GM18520 (cell line): ENCODE measurements at regions not wholly inside any gene's neighbourhood (a gene's known extent, or its start where the extent isn't known, plus 50 kb on each side); places are given as distances from the start of the nearest gene placed in this dataset.

Experiments
- ATAC-seq: cut with Tn5 transposase; IDR thresholded peaks from one replicate; pipeline ENCODE4 v1.9.1; 2021; ENCODE audit not compliant: unreplicated experiment

DNA sequence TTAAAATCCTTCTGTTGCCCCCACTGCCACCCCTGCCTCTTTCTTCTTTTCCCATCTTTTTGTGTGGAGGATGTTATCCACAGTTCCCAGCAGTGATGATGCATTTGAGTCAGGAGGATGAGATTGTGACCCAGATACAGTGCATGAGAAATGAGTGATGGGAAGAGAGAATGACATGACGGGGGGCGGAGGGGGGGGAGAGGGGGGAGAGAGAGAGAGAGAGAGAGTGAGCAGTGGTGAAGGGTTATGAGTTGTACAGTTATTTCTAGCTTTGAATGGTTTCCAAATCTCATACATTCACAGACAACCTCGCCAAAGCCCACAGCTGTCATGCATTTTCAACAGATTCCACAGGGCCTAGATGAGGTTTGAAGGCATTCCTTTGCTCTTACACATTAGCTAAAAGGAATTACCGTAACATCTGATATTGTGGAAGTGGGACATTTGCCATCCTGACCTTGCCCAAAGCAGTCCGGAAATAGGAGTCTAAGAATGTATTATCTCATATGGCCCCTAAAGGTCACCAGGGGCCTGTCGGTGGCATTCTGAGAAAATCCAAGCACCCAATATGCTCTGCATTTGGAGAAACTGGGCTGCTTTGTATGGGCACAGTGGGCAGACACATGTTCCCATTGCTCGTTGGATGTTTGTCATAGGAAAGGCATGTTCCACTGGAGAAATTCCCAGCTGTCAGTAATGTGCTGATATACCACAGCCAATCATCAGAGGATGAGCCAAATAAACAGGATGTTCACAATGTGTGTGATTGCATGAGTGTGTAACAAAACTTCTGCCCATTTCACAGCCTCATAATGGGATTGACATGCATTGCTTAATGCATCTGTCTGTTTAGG lies 435.8 kb downstream of the SPRY1 start:
- ATAC-seq: no peak

DNA sequence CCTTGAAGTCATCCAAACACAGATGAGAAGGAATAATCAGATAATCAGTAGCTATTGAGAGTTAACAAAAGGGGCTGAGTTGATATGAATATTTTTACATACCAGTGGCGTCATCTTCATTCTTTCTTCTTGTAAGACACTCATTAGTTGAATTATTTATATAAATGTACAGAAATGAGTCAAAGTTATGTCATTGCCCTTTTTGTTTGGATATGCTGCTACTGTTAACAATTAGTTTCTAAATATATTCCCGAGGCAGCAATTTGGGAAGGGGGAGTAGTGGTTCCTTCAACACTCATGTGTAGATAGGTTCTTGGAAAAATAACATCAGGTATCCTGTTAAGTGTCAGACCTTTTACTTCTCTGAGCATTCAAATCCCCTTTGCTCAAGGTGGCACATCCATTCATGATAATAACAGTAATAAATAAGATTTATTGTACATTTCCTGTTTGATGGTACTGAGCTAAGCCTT lies 436.6 kb downstream of the SPRY1 start:
- ATAC-seq: no peak

DNA sequence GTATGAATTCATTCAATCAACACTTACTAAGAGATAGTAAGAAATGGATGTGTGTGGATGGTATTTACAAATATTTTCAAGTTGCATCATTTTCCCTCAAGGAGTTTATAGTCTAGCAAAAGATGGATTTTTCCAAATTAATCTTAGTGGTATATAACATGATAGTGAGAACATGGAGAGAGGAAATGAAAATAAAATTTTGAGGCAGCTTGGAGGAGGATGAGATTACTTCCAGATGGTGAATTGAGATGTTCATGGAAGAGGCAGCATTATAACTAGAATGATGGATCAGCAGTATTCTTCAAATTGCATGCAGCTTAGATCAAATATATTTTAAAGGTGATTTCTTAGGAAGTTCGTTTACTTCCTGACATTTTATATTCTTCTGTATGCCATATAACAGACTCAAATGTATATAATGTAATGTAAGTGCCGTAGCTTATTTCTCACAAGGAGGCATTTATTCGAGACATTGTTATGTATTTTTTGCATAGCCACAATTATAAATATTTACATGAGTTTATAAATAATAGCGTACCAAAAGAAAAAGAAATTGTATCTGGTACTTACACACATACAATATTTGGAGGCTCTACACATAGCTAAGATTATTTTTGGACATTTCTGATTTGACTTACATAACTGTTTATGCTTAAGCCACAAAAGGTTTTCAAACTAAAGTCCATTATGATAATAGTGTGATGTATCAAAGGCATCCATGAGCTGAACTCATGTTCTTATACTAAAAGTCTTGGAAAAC lies 439.4 kb downstream of the SPRY1 start:
- no peak for ATAC-seq

GRCh38 chr4:123836851-123837595 lies 440.4 kb downstream of the SPRY1 start:
- no peak for ATAC-seq

- no peak for ATAC-seq
Observed at GRCh38 chr4:123838474-123838873, 441.9 kb downstream of the SPRY1 start.

DNA sequence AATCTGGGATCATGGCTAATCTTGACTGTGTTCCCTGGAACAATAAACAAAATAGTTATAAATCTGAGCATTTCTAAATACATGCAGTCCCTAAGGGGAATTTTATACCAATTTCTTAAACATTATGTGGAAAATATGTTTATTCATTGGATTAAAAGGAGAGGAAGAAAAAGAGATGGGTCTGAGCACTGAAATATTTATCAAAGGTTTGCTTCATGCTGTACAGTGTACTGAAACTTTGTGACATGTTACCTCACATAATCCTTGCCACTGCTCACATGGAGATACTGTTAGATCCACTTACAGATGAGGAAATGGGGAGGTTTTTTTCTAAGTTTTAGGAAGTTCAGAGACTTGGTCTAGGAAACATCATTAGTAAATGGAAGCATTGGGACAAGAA lies 443.6 kb downstream of the SPRY1 start:
- no peak for ATAC-seq

- no peak for ATAC-seq
Observed at GRCh38 chr4:123841447-123842121, 445.0 kb downstream of the SPRY1 start.

DNA sequence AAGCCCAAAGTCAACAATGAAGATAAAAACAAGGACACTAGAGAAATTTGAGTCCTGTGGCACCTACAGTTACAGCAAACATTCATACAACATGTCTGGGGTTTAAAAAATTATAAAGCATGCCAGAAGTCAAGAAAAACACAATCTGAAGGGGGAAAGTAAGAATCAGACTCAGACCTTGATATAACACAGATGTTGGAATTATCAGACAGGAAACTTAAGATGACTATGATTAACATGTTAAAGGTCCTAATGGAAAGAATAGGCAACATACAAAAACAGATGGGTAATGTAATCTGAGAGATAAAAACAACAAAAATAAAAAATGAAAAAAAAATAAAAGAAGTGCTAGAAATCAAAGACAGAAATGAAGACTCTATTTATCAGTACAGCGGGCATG lies 446.5 kb downstream of the SPRY1 start:
- ATAC-seq: no peak

DNA sequence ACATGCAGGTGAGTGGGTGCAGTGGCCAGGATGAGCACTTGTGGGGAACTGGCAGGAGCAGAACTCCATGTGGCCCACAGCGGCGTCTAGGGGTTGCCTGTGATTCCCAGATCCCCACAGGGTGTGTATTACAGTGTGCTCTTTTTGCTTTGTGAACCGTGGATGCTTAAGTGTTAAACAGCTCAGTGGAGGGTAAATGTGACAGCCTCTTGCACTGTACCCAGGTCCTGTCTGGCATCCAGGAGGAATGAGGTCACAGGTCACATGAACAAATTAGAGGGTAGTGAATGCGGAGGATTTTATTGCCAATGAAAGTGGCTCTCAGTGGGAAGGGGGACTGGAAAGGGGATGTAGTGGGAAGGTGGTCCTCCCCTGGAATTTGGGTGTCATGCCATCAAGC lies 447.8 kb downstream of the SPRY1 start:
- ATAC-seq: no peak

DNA sequence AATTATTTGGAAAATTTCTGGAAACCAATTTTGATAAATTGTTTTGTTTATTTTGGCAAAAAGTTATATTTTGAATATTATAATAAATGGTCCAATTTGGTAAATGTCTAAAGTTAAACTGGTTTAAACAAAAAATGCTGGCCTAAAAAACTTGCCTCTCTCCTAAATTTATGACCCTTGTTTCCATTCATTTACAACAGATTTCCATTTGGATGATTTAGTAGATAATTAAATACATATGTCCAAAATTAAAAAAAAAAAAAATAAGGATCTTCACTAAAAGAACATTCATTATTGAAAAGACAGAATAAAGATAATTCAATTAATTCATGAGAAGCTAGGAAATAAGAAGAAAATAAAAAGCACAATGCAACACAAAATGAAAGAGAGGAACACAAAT lies 449.5 kb downstream of the SPRY1 start:
- no peak for ATAC-seq

- no peak for ATAC-seq
Observed at GRCh38 chr4:123846561-123846960, 450.0 kb downstream of the SPRY1 start.

GRCh38 chr4:123848606-123849005 lies 452.0 kb downstream of the SPRY1 start:
- ATAC-seq: no peak

DNA sequence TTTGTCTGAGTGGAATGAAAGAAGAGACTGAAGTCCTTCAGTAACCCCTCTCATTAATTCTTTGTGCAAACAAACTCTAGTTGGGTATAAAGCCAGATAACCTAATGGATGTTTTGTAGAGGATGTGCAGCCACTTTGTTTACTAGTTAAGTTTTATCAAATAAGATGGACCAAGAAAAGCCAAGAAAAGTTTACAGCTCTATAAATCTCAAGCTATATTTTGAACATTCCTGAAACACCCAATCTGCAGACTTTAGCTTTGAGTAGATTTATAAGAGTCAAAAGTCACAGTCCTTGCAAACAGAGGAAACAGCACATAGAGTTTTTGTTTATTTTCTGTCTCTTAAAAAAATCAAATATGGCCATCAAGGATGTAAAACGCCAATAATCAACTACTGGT lies 452.9 kb downstream of the SPRY1 start:
- no peak for ATAC-seq

GRCh38 chr4:123851521-123851920 lies 454.9 kb downstream of the SPRY1 start:
- ATAC-seq: no peak

DNA sequence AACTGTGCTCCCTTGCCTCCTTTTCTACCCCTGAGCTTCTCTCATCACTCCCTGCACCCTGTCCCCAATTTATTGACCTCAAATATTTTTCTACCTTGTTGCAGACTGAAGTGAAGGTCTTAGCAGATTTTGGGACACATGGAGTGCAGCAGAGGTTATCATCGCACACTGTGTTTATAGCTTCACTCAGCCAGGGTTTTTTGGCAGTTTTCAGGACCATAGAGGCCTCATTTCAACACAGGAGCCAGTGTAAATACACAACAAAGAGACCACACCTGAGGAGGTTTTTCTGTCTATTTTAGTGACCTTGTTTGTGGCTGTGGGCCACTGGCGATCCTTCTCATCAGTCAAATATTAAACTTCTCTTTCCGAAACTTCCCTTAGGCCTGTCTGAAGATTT lies 457.1 kb downstream of the SPRY1 start:
- ATAC-seq: no peak

DNA sequence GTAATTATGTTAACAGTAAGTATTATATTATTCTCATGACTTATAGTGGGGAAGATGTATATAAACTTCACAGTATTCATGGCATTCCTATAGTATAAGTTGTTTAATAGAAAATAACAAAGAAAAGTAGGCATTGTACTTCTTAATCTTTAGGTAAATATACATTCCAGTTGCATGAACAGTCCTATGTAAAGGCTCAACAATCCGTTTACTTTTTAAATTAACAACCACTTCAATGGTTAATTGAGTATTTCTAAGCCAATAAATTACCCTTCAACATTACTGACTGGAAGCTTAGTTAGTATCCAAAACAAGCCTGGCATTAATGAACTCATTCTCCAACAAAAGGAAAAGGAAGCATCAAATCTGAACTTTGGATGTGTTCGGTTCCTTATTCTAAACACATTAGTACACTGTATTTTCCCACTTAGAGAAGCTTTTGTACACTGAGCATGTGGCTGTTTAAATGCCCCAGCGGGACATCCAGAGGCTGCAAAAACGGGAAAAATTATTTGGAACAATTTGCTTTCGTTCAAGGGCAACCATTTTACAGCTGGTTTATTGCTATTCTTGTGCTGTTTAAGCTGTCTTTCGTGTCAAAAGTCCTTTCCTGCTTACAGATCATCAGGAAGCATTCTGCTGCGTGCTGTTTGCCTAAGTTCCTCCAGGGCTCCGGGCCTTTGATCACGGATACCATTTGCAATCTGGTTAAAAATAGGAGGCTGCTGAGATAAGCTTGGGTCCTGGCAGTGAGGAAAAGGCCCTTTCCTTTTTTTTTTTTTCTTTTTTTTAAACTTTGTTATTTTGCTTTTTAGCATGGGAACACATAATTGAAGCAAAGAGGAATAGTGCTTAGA lies 460.3 kb downstream of the SPRY1 start:
- no peak for ATAC-seq

- ATAC-seq: no peak
Observed at GRCh38 chr4:123858465-123858864, 461.9 kb downstream of the SPRY1 start.

- no peak for ATAC-seq
Observed at GRCh38 chr4:123862812-123863211, 466.2 kb downstream of the SPRY1 start.

DNA sequence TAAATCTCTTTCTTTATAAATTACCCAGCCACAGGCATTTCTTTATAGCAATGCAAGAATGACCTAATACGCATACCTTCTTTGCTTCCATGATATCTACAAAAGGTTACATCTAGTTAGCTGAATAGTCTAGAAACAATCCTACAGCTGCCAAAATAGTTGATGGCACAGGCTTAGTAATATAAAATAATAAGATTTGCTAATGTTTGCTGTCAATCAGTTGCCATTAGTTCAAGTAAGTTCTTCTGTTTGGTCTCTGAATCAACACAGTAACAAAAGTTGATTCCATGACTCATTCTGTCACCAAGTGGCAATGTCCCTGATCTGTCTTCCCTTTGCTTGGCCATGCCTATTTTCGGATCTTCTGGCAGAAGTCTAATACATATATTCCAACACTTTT lies 470.2 kb downstream of the SPRY1 start:
- ATAC-seq: no peak
